Neuronal stem cell (in vitro differentiated cells): ENCODE measurements at regions not wholly inside any gene's neighbourhood (a gene's known extent, or its start where the extent isn't known, plus 50 kb on each side); places are given as distances from the start of the nearest gene placed in this dataset.

Source experiments
- DNase-seq: peaks from one replicate; pipeline ENCODE4 v3.0.0-alpha.2; 2013; ENCODE audit warnings: low spot score
- H2AFZ ChIP-seq: one replicate; pipeline ENCODE4 v1.6.1; 2013; ENCODE audit warnings: mild to moderate bottlenecking, low read length, inconsistent platforms
- H2AK5ac ChIP-seq: 2 replicates; pipeline ENCODE4 v1.6.1; 2013; ENCODE audit warnings: low read depth, mild to moderate bottlenecking, inconsistent platforms, low read length, moderate library complexity, mixed read lengths
- H2BK120ac ChIP-seq: 2 replicates; pipeline ENCODE4 v1.6.1; 2013; ENCODE audit warnings: low read depth, mild to moderate bottlenecking, inconsistent platforms, low read length, moderate library complexity, mixed read lengths
- H2BK12ac ChIP-seq: one replicate; pipeline ENCODE4 v1.6.1; 2013; ENCODE audit warnings: low read length, inconsistent platforms
- H2BK15ac ChIP-seq: 2 replicates; pipeline ENCODE4 v1.6.1; 2013; ENCODE audit warnings: mild to moderate bottlenecking, low read length, inconsistent platforms, mixed read lengths
- H2BK5ac ChIP-seq: one replicate; pipeline ENCODE4 v1.6.1; 2013; ENCODE audit warnings: inconsistent platforms, mild to moderate bottlenecking, low read length, moderate library complexity
- H3K14ac ChIP-seq: one replicate; pipeline ENCODE4 v1.6.1; 2013; ENCODE audit warnings: low read length, inconsistent platforms
- H3K18ac ChIP-seq: 2 replicates; pipeline ENCODE4 v1.6.1; 2013; ENCODE audit warnings: low read length, inconsistent platforms
- H3K23ac ChIP-seq: 2 replicates; pipeline ENCODE4 v1.6.1; 2013; ENCODE audit warnings: low read depth, mild to moderate bottlenecking, mixed read lengths, low read length, inconsistent platforms; ENCODE audit not compliant: poor library complexity
- H3K27ac ChIP-seq: replicated peaks from 3 replicates; pipeline ENCODE4 v1.5.1; 2013; ENCODE audit warnings: low read length, inconsistent platforms
- H3K27me3 ChIP-seq, 3 experiments: 2 replicates each; pipeline ENCODE4 v1.6.1; 2013; ENCODE audit warnings: low read length in 3 of 3, mild to moderate bottlenecking in 2 of 3, inconsistent platforms in 1 of 3, low read depth in 1 of 3, mixed read lengths in 1 of 3, moderate library complexity in 1 of 3; ENCODE audit not compliant: control insufficient read depth in 3 of 3, insufficient read depth in 3 of 3
- H3K36me3 ChIP-seq, 2 donors: replicated peaks in 1 of 2; 2 replicates each; pipeline ENCODE4 v1.6.1; 2013; ENCODE audit warnings: low read length in 2 of 2; ENCODE audit not compliant: control insufficient read depth in 2 of 2, insufficient read depth in 2 of 2
- H3K4ac ChIP-seq: 2 replicates; pipeline ENCODE4 v1.6.1; 2013; ENCODE audit warnings: inconsistent platforms, mild to moderate bottlenecking, low read length, moderate library complexity
- H3K4me1 ChIP-seq, 2 donors: 1 replicate in 1 of 2; 2 replicates in 1 of 2; pipeline ENCODE4 v1.6.1; 2013; ENCODE audit warnings: low read length in 2 of 2, low read depth in 1 of 2; ENCODE audit not compliant: control insufficient read depth in 2 of 2, insufficient read depth in 1 of 2
- H3K4me2 ChIP-seq: one replicate; pipeline ENCODE4 v1.6.1; 2013; ENCODE audit warnings: mild to moderate bottlenecking, low read length, inconsistent platforms; ENCODE audit not compliant: insufficient read depth, poor library complexity, severe bottlenecking
- H3K4me3 ChIP-seq, 2 donors: 2 replicates each; pipeline ENCODE4 v1.5.1; 2013; ENCODE audit warnings: low read length in 2 of 2, mild to moderate bottlenecking in 2 of 2, inconsistent platforms in 1 of 2, moderate library complexity in 1 of 2
- H3K79me1 ChIP-seq: one replicate; pipeline ENCODE4 v1.6.1; 2013; ENCODE audit warnings: low read depth, mild to moderate bottlenecking, inconsistent platforms, low read length, moderate library complexity
- H3K9ac ChIP-seq: one replicate; pipeline ENCODE4 v1.6.1; 2013; ENCODE audit warnings: mild to moderate bottlenecking, low read depth, low read length, inconsistent platforms; ENCODE audit not compliant: poor library complexity
- H3K9me3 ChIP-seq, 2 donors: replicated peaks in 1 of 2; 2 replicates each; pipeline versions ENCODE3 to v1.6.1; 2013; ENCODE audit warnings: low read length in 2 of 2, mild to moderate bottlenecking in 2 of 2, inconsistent platforms in 1 of 2, low read depth in 1 of 2, mixed read lengths in 1 of 2, moderate library complexity in 1 of 2; ENCODE audit not compliant: control insufficient read depth in 2 of 2, insufficient read depth in 1 of 2
- H4K8ac ChIP-seq: one replicate; pipeline ENCODE4 v1.6.1; 2013; ENCODE audit warnings: low read depth, mild to moderate bottlenecking, inconsistent platforms, low read length, moderate library complexity
- H4K91ac ChIP-seq: one replicate; pipeline ENCODE4 v1.6.1; 2013; ENCODE audit warnings: low read length, low read depth, mild to moderate bottlenecking, inconsistent platforms; ENCODE audit not compliant: poor library complexity
- WGBS, 2 donors: extraction: QIAGEN DNeasy Blood & Tissue Kit; methylation state at CpG; one replicate each; pipeline ENCODE4 v1.1.7; 2013; ENCODE audit warnings: missing lambda C conversion rate in 2 of 2, mixed read lengths in 1 of 2; ENCODE audit not compliant: insufficient read length in 2 of 2, insufficient replicate concordance in 1 of 2; ENCODE audit errors: extremely low coverage in 2 of 2; 5-methylcytosine and 5-hydroxymethylcytosine counted together

DNA sequence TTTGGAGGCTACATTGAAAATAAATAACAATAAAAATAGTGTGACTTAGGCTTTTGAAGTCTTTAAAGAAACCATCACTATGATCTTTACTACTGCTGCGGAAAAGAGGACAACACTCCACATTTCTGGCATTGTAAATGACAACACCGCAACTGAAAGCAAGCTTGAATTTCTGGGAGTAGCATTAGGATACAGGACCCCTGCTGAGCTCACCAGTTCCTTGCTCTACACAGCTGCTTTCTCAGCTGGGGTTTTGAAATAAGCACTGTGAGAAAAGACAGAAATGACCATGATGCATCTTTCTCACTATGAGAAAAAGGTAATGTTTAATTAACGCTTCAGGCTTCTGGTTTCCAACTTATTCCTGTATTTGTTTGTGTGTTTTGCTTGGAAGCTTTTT lies 168.0 kb downstream of the TAF11L14 start:
- Histone ChIP-seq H2BK15ac (no peak overlapping the region), H4K8ac (no peak overlapping the region), H2AFZ (no peak overlapping the region), H3K79me1 (no peaks in the 10 kb centered on the region), H2BK12ac (no peak overlapping the region), H3K4me3 (no peak overlapping the region), H3K4me2 (peak overlapping the region; percentile 32), H3K14ac (no peak overlapping the region), H3K27ac (peak overlapping the region; percentile 39), H2AK5ac (no peak overlapping the region), H2BK5ac (no peak overlapping the region), H3K18ac (no peak overlapping the region), H3K23ac (no peak overlapping the region), H2BK120ac (no peak overlapping the region), H3K4me1 (peaks cover 3 to 33% of the 10 kb centered on the region in 2 donors), H3K9ac (no peak overlapping the region), H3K4ac (no peak overlapping the region), H3K9me3 (no peaks in the 10 kb centered on the region), H3K36me3 (no peaks in the 10 kb centered on the region), H4K91ac (no peak overlapping the region), H3K27me3 (no peaks in the 10 kb centered on the region)
- no CpG with 5 or more reads among the region's 3 CpGs for WGBS, 2 donors
- DNase-seq, result peak; percentile 33

GRCh38 chr5:17803971-17804370 lies 169.7 kb downstream of the TAF11L14 start:
- no peak overlapping the region for H2BK120ac ChIP-seq
- H3K9me3 ChIP-seq, result no peaks in the 10 kb centered on the region
- H2BK5ac ChIP-seq, result no peak overlapping the region
- H2BK12ac ChIP-seq, result no peak overlapping the region
- no peak overlapping the region for H3K4me3 ChIP-seq
- H4K91ac ChIP-seq, result no peak overlapping the region
- no peak overlapping the region for H3K4ac ChIP-seq
- no peak overlapping the region for H2AFZ ChIP-seq
- no peaks in the 10 kb centered on the region for H3K27me3 ChIP-seq
- H3K27ac ChIP-seq, result no peak overlapping the region
- H3K18ac ChIP-seq, result no peak overlapping the region
- no peak overlapping the region for H3K4me2 ChIP-seq
- H3K9ac ChIP-seq, result no peak overlapping the region
- H4K8ac ChIP-seq, result no peak overlapping the region
- no peak overlapping the region for H3K14ac ChIP-seq
- no peak for DNase-seq
- no peak overlapping the region for H2AK5ac ChIP-seq
- H3K36me3 ChIP-seq, result no peaks in the 10 kb centered on the region
- H3K79me1 ChIP-seq, result no peaks in the 10 kb centered on the region
- no peak overlapping the region for H2BK15ac ChIP-seq
- H3K23ac ChIP-seq, result no peak overlapping the region
- H3K4me1 ChIP-seq, result peaks cover 3 to 44% of the 10 kb centered on the region in 2 donors

- no peak for DNase-seq
- Histone ChIP-seq H3K9me3 (no peaks in the 10 kb centered on the region), H2BK15ac (no peak overlapping the region), H4K91ac (no peak overlapping the region), H3K79me1 (no peaks in the 10 kb centered on the region), H3K4me2 (no peak overlapping the region), H3K27ac (no peak overlapping the region), H3K9ac (no peak overlapping the region), H3K4me1 (peaks cover 2 to 44% of the 10 kb centered on the region in 2 donors), H3K27me3 (no peaks in the 10 kb centered on the region), H3K18ac (no peak overlapping the region), H2BK12ac (no peak overlapping the region), H2BK120ac (no peak overlapping the region), H4K8ac (no peak overlapping the region), H3K4ac (no peak overlapping the region), H2AFZ (no peak overlapping the region), H2BK5ac (no peak overlapping the region), H2AK5ac (no peak overlapping the region), H3K4me3 (no peak overlapping the region), H3K14ac (no peak overlapping the region), H3K23ac (no peak overlapping the region), H3K36me3 (no peaks in the 10 kb centered on the region)
- no CpG with 5 or more reads among the region's 2 CpGs for WGBS, 2 donors
Observed at GRCh38 chr5:17805227-17805825, 171.1 kb downstream of the TAF11L14 start.

- H3K4me1 ChIP-seq, result peaks cover 2 to 41% of the 10 kb centered on the region in 2 donors
- H2AFZ ChIP-seq, result no peak overlapping the region
- H3K36me3 ChIP-seq, result no peaks in the 10 kb centered on the region
- no peak overlapping the region for H2BK5ac ChIP-seq
- no peak overlapping the region for H3K4me2 ChIP-seq
- H3K23ac ChIP-seq, result no peak overlapping the region
- H2AK5ac ChIP-seq, result no peak overlapping the region
- no peaks in the 10 kb centered on the region for H3K9me3 ChIP-seq
- no peak overlapping the region for H3K4ac ChIP-seq
- H2BK15ac ChIP-seq, result no peak overlapping the region
- no peak overlapping the region for H3K14ac ChIP-seq
- H4K8ac ChIP-seq, result no peak overlapping the region
- H3K4me3 ChIP-seq, result no peak overlapping the region
- H3K27me3 ChIP-seq, result no peaks in the 10 kb centered on the region
- H3K18ac ChIP-seq, result no peak overlapping the region
- H2BK12ac ChIP-seq, result no peak overlapping the region
- H4K91ac ChIP-seq, result no peak overlapping the region
- no peak overlapping the region for H3K9ac ChIP-seq
- no peaks in the 10 kb centered on the region for H3K79me1 ChIP-seq
- H2BK120ac ChIP-seq, result no peak overlapping the region
- no peak for DNase-seq
- 100% methylated on average over 1 of the region's 5 CpGs; no CpG with 5 or more reads in 1 of the 2 donors for WGBS, 2 donors
- no peak overlapping the region for H3K27ac ChIP-seq
Observed at GRCh38 chr5:17806818-17807468, 172.7 kb downstream of the TAF11L14 start.
